ENCODE measurements at regions not wholly inside any gene's neighbourhood (a gene's known extent, or its start where the extent isn't known, plus 50 kb on each side); places are given as distances from the start of the nearest gene placed in this dataset.

GRCh38 chr13:90016688-90017087, 1330.8 kb upstream of the MIR17HG start:
- TF ChIP-seq POLR2A (IDR thresholded peaks at IDR 0.05) (no peak), POLR2AphosphoS5 (IDR thresholded peaks at IDR 0.05; ENCODE audit: insufficient read depth in 1 of 2, low read depth in 1 of 2) (no peak), CTCF (IDR thresholded peaks at IDR 0.05) (no peak)
- intact Hi-C loops (cut with DNase I) = no loop called here
- Histone ChIP-seq H3K4me3 (no peak overlapping the region), H3K27ac (no peak overlapping the region), H3K27me3 (no peaks in the 10 kb centered on the region), H3K9me3 (no peaks in the 10 kb centered on the region), H3K36me3 (no peaks in the 10 kb centered on the region), H3K4me1 (no peaks in the 10 kb centered on the region)
- no peak for DNase-seq (ENCODE audit: extremely low spot score in 2 of 2)

GRCh38 chr13:90020536-90021070, 1326.9 kb upstream of the MIR17HG start:
- intact Hi-C loops (cut with DNase I) = no loop called here
- no peaks in the 10 kb centered on the region for H3K9me3 ChIP-seq
- H3K27ac ChIP-seq = no peak overlapping the region
- no peak overlapping the region for H3K4me3 ChIP-seq
- no peaks in the 10 kb centered on the region for H3K4me1 ChIP-seq
- TF ChIP-seq CTCF (IDR thresholded peaks at IDR 0.05) = no peak
- no peak for TF ChIP-seq POLR2AphosphoS5 (IDR thresholded peaks at IDR 0.05; ENCODE audit: insufficient read depth in 1 of 2, low read depth in 1 of 2)
- no peak for TF ChIP-seq POLR2A (IDR thresholded peaks at IDR 0.05)
- H3K27me3 ChIP-seq = no peaks in the 10 kb centered on the region
- no peak for DNase-seq (ENCODE audit: extremely low spot score in 2 of 2)
- H3K36me3 ChIP-seq = no peaks in the 10 kb centered on the region

- intact Hi-C loops (cut with DNase I) = no loop called here
- Histone ChIP-seq H3K4me3 (no peak overlapping the region), H3K4me1 (no peaks in the 10 kb centered on the region), H3K9me3 (no peaks in the 10 kb centered on the region), H3K36me3 (no peaks in the 10 kb centered on the region), H3K27ac (no peak overlapping the region), H3K27me3 (no peaks in the 10 kb centered on the region)
- DNase-seq (ENCODE audit: extremely low spot score in 2 of 2) = no peak
- TF ChIP-seq POLR2A (IDR thresholded peaks at IDR 0.05) = no peak
- no peak for TF ChIP-seq CTCF (IDR thresholded peaks at IDR 0.05)
- TF ChIP-seq POLR2AphosphoS5 (IDR thresholded peaks at IDR 0.05; ENCODE audit: insufficient read depth in 1 of 2, low read depth in 1 of 2) = no peak
Measured at GRCh38 chr13:90027409-90027808, 1320.1 kb upstream of the MIR17HG start.

- H3K4me1 ChIP-seq = no peaks in the 10 kb centered on the region
- DNase-seq (ENCODE audit: extremely low spot score in 2 of 2) = no peak
- H3K36me3 ChIP-seq = no peaks in the 10 kb centered on the region
- no peaks in the 10 kb centered on the region for H3K9me3 ChIP-seq
- no peak overlapping the region for H3K27ac ChIP-seq
- TF ChIP-seq POLR2AphosphoS5 (IDR thresholded peaks at IDR 0.05; ENCODE audit: insufficient read depth in 1 of 2, low read depth in 1 of 2) (no peak), CTCF (IDR thresholded peaks at IDR 0.05) (no peak), POLR2A (IDR thresholded peaks at IDR 0.05) (no peak)
- H3K27me3 ChIP-seq = no peaks in the 10 kb centered on the region
- intact Hi-C loops (cut with DNase I) = no loop called here
- H3K4me3 ChIP-seq = no peak overlapping the region
Measured at GRCh38 chr13:90032313-90032712, 1315.2 kb upstream of the MIR17HG start.

DNA sequence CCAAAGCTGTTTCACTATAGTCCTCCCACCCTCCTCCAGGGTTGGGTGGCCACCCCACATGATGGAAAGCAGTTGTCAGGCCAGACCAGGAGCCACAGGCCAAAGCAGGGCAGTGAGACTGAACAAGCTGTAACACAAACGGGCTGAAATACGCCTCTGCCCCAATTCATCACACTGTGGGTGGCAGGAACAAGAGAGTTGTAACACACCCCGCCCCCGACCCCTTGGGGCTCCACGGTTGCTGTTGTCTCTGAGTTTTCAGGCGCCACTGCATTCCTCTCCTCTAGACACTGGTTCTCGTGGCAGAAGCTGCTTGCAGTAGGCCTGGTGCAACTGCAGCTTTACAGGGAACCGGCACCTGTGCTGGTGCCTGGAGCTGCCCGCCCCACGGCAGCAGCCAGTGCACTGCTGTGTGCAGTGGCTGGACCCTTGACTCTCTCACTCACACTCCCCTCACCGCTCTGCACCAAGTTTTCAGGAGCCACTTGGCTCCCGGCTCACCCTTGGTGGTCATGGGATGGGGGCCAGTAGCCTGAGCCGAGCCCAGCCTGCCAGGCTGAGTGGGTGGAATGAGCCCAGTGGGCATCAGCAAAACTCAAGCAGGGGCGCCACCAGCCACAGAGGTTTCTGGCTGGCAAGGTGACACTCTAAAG, 1314.5 kb upstream of the MIR17HG start:
- no peak for DNase-seq (ENCODE audit: extremely low spot score in 2 of 2)
- no peak overlapping the region for H3K27ac ChIP-seq
- no peaks in the 10 kb centered on the region for H3K36me3 ChIP-seq
- H3K9me3 ChIP-seq = no peaks in the 10 kb centered on the region
- no peaks in the 10 kb centered on the region for H3K27me3 ChIP-seq
- no peak overlapping the region for H3K4me3 ChIP-seq
- TF ChIP-seq POLR2AphosphoS5 (IDR thresholded peaks at IDR 0.05; ENCODE audit: insufficient read depth in 1 of 2, low read depth in 1 of 2) (no peak), CTCF (IDR thresholded peaks at IDR 0.05) (no peak), POLR2A (IDR thresholded peaks at IDR 0.05) (no peak)
- no peaks in the 10 kb centered on the region for H3K4me1 ChIP-seq
- intact Hi-C loops (cut with DNase I) = no loop called here

All from vagina (tissue), 2 donors.